Trophoblast cell (in vitro differentiated cells and primary cell): ENCODE measurements at regions not wholly inside any gene's neighbourhood (a gene's known extent, or its start where the extent isn't known, plus 50 kb on each side); places are given as distances from the start of the nearest gene placed in this dataset.
"Not testable (repeated sequence)": the region's sequence is repeated elsewhere in the genome, so short reads cannot be mapped to it uniquely, and the experiment has no call there.

Experiments used
- DNase-seq, 2 donors: peaks; one replicate each; pipeline ENCODE4 v3.0.0-alpha.2; 2016
- H2AFZ ChIP-seq: 2 replicates; pipeline ENCODE4 v1.6.1; 2013; ENCODE audit warnings: low read length, moderate library complexity, mild to moderate bottlenecking; ENCODE audit not compliant: insufficient read depth, poor library complexity
- H2AK5ac ChIP-seq: 2 replicates; pipeline ENCODE4 v1.6.1; 2013; ENCODE audit warnings: mild to moderate bottlenecking, low read length
- H2BK120ac ChIP-seq: 2 replicates; pipeline ENCODE4 v1.6.1; 2013; ENCODE audit warnings: low read length, mild to moderate bottlenecking, moderate library complexity; ENCODE audit not compliant: insufficient read depth, poor library complexity
- H2BK12ac ChIP-seq: 2 replicates; pipeline ENCODE4 v1.6.1; 2013; ENCODE audit warnings: mild to moderate bottlenecking, low read length, moderate library complexity
- H2BK5ac ChIP-seq: 2 replicates; pipeline ENCODE4 v1.6.1; 2013; ENCODE audit warnings: low read length, low read depth, moderate library complexity, mild to moderate bottlenecking; ENCODE audit not compliant: poor library complexity
- H3K14ac ChIP-seq: 2 replicates; pipeline ENCODE4 v1.6.1; 2013; ENCODE audit warnings: mild to moderate bottlenecking, low read length
- H3K18ac ChIP-seq: 2 replicates; pipeline ENCODE4 v1.6.1; 2013; ENCODE audit warnings: mild to moderate bottlenecking, low read length
- H3K23ac ChIP-seq: 2 replicates; pipeline ENCODE4 v1.6.1; 2013; ENCODE audit warnings: low read length
- H3K27ac ChIP-seq: 2 replicates; pipeline ENCODE4 v1.5.1; 2013; ENCODE audit warnings: low read depth, mild to moderate bottlenecking, inconsistent platforms, low read length, moderate library complexity
- H3K27me3 ChIP-seq: 2 replicates; pipeline ENCODE4 v1.6.1; 2013; ENCODE audit warnings: inconsistent platforms, mild to moderate bottlenecking, low read length, moderate library complexity; ENCODE audit not compliant: insufficient read depth
- H3K36me3 ChIP-seq, 2 experiments: 1 replicate in 1 of 2; 2 replicates in 1 of 2; pipeline ENCODE4 v1.6.1; 2013; ENCODE audit warnings: low read length in 2 of 2, mild to moderate bottlenecking in 2 of 2, moderate library complexity in 1 of 2; ENCODE audit not compliant: insufficient read depth in 2 of 2, control insufficient read depth in 1 of 2
- H3K4ac ChIP-seq: 2 replicates; pipeline ENCODE4 v1.6.1; 2013; ENCODE audit warnings: low read depth, mild to moderate bottlenecking, low read length, moderate library complexity
- H3K4me1 ChIP-seq, 2 experiments: 1 replicate in 1 of 2; 2 replicates in 1 of 2; pipeline ENCODE4 v1.6.1; 2013; ENCODE audit warnings: low read length in 2 of 2, mild to moderate bottlenecking in 2 of 2, moderate library complexity in 1 of 2; ENCODE audit not compliant: insufficient read depth in 2 of 2, control insufficient read depth in 1 of 2
- H3K4me2 ChIP-seq: 2 replicates; pipeline ENCODE4 v1.6.1; 2013; ENCODE audit warnings: inconsistent platforms, mild to moderate bottlenecking, low read length, moderate library complexity
- H3K4me3 ChIP-seq: 2 replicates; pipeline ENCODE4 v1.5.1; 2013; ENCODE audit warnings: mild to moderate bottlenecking, low read depth, low read length, inconsistent platforms
- H3K79me1 ChIP-seq: one replicate; pipeline ENCODE4 v1.6.1; 2013; ENCODE audit warnings: low read length
- H3K79me2 ChIP-seq: 2 replicates; pipeline ENCODE4 v1.6.1; 2013; ENCODE audit warnings: low read length, mild to moderate bottlenecking; ENCODE audit not compliant: control insufficient read depth, insufficient read depth, poor library complexity
- H3K9ac ChIP-seq: 2 replicates; pipeline ENCODE4 v1.6.1; 2013; ENCODE audit warnings: mild to moderate bottlenecking, low read length
- H3K9me3 ChIP-seq: 2 replicates; pipeline ENCODE4 v1.6.1; 2013; ENCODE audit warnings: low read depth, mild to moderate bottlenecking, control low read depth, inconsistent platforms, low read length; ENCODE audit not compliant: insufficient read depth
- H4K12ac ChIP-seq: 2 replicates; pipeline ENCODE4 v1.6.1; 2013; ENCODE audit warnings: low read depth, mild to moderate bottlenecking, low read length, moderate library complexity
- H4K8ac ChIP-seq: 2 replicates; pipeline ENCODE4 v1.6.1; 2013; ENCODE audit warnings: low read depth, mild to moderate bottlenecking, low read length, moderate library complexity
- H4K91ac ChIP-seq: one replicate; pipeline ENCODE4 v1.6.1; 2013; ENCODE audit warnings: low read depth, mild to moderate bottlenecking, low read length, moderate library complexity
- WGBS: extraction: QIAGEN DNeasy Blood & Tissue Kit; methylation state at CpG from one replicate; pipeline ENCODE4 v1.1.7; 2013; ENCODE audit warnings: missing lambda C conversion rate; ENCODE audit not compliant: insufficient read length, insufficient coverage; ENCODE audit errors: extremely low coverage; 5-methylcytosine and 5-hydroxymethylcytosine counted together

- H3K79me1 ChIP-seq, H3K9me3 ChIP-seq, H3K4me2 ChIP-seq, H3K27me3 ChIP-seq, H4K8ac ChIP-seq, H3K4ac ChIP-seq, H3K23ac ChIP-seq, H2BK12ac ChIP-seq, H2BK5ac ChIP-seq, H4K91ac ChIP-seq, H3K9ac ChIP-seq, H4K12ac ChIP-seq, DNase-seq, H3K79me2 ChIP-seq, H2AK5ac ChIP-seq, H2AFZ ChIP-seq, H3K4me3 ChIP-seq, H3K27ac ChIP-seq, H3K36me3 ChIP-seq, H2BK120ac ChIP-seq, H3K18ac ChIP-seq, H3K14ac ChIP-seq, H3K4me1 ChIP-seq: not testable (repeated sequence)
- WGBS = no CpG with 5 or more reads among the region's 6 CpGs
These were observed 73.8 kb upstream of the FANCC start for GRCh38 chr9:95391271-95391670.

- Histone ChIP-seq H3K27ac (no peak overlapping the region), H4K8ac (no peak overlapping the region)
These were observed 71.9 kb upstream of the FANCC start for GRCh38 chr9:95389373-95389772.

GRCh38 chr9:95386843-95387242, 69.3 kb upstream of the FANCC start:
- no peak overlapping the region for H3K14ac ChIP-seq
- no peak overlapping the region for H4K8ac ChIP-seq
- no peak overlapping the region for H3K27ac ChIP-seq
- H3K9ac ChIP-seq = no peak overlapping the region
- no peak overlapping the region for H2BK120ac ChIP-seq
- H3K36me3 ChIP-seq = no peaks in the 10 kb centered on the region
- no peaks in the 10 kb centered on the region for H3K9me3 ChIP-seq
- no peaks in the 10 kb centered on the region for H3K79me2 ChIP-seq
- no peak overlapping the region for H2AFZ ChIP-seq
- H2BK5ac ChIP-seq = no peak overlapping the region
- H4K91ac ChIP-seq = no peak overlapping the region
- no peaks in the 10 kb centered on the region for H3K27me3 ChIP-seq
- H2BK12ac ChIP-seq = no peak overlapping the region
- H3K4ac ChIP-seq = no peak overlapping the region
- no peak overlapping the region for H3K4me3 ChIP-seq
- no peak overlapping the region for H2AK5ac ChIP-seq
- no CpG with 5 or more reads among the region's 4 CpGs for WGBS
- peaks cover 5% of the 10 kb centered on the region for H3K79me1 ChIP-seq
- no peak overlapping the region for H3K18ac ChIP-seq
- no peak for DNase-seq
- H3K23ac ChIP-seq = no peak overlapping the region
- no peak overlapping the region for H4K12ac ChIP-seq
- H3K4me1 ChIP-seq = peaks cover 14 to 18% of the 10 kb centered on the region in 2 experiments
- H3K4me2 ChIP-seq = no peak overlapping the region

More at GRCh38 chr9:95389373-95389772, 71.9 kb upstream of the FANCC start:
- Histone ChIP-seq H2BK5ac (no peak overlapping the region), H2BK12ac (no peak overlapping the region), H3K27me3 (no peaks in the 10 kb centered on the region), H3K14ac (no peak overlapping the region), H3K36me3 (no peaks in the 10 kb centered on the region), H3K4me3 (no peak overlapping the region), H3K9me3 (no peaks in the 10 kb centered on the region), H3K4ac (no peak overlapping the region), H4K91ac (no peak overlapping the region), H3K79me2 (no peaks in the 10 kb centered on the region), H3K4me2 (no peak overlapping the region), H2BK120ac (no peak overlapping the region), H3K23ac (no peak overlapping the region), H4K12ac (no peak overlapping the region), H3K79me1 (no peaks in the 10 kb centered on the region), H2AFZ (no peak overlapping the region), H3K9ac (no peak overlapping the region), H2AK5ac (no peak overlapping the region), H3K4me1 (peaks cover 5 to 8% of the 10 kb centered on the region in 2 experiments), H3K18ac (no peak overlapping the region)
- WGBS = no CpG with 5 or more reads among the region's 2 CpGs
- no peak for DNase-seq

- H3K79me2 ChIP-seq = no peaks in the 10 kb centered on the region
- no peak overlapping the region for H2AFZ ChIP-seq
- WGBS = no CpG with 5 or more reads among the region's 4 CpGs
These were observed 68.0 kb upstream of the FANCC start for GRCh38 chr9:95385521-95385920.

More at GRCh38 chr9:95385521-95385920, 68.0 kb upstream of the FANCC start:
- H3K9me3 ChIP-seq = no peaks in the 10 kb centered on the region
- no peak overlapping the region for H3K4me2 ChIP-seq
- no peak overlapping the region for H3K4me3 ChIP-seq
- H3K23ac ChIP-seq = no peak overlapping the region
- no peaks in the 10 kb centered on the region for H3K27me3 ChIP-seq
- H4K12ac ChIP-seq = no peak overlapping the region
- H3K79me1 ChIP-seq = peaks cover 5% of the 10 kb centered on the region
- H2BK120ac ChIP-seq = no peak overlapping the region
- DNase-seq = no peak
- H2BK12ac ChIP-seq = peak overlapping the region; percentile 3
- no peaks in the 10 kb centered on the region for H3K36me3 ChIP-seq
- H4K91ac ChIP-seq = peak overlapping the region; percentile 7
- no peak overlapping the region for H3K4ac ChIP-seq
- H2AK5ac ChIP-seq = no peak overlapping the region
- no peak overlapping the region for H3K18ac ChIP-seq
- H3K27ac ChIP-seq = no peak overlapping the region
- peaks cover 14 to 18% of the 10 kb centered on the region in 2 experiments for H3K4me1 ChIP-seq
- H2BK5ac ChIP-seq = no peak overlapping the region
- H3K14ac ChIP-seq = no peak overlapping the region
- no peak overlapping the region for H4K8ac ChIP-seq
- H3K9ac ChIP-seq = no peak overlapping the region
